ENCODE measurements at regions not wholly inside any gene's neighbourhood (a gene's known extent, or its start where the extent isn't known, plus 50 kb on each side); places are given as distances from the start of the nearest gene placed in this dataset.
"Not testable (repeated sequence)": the region's sequence is repeated elsewhere in the genome, so short reads cannot be mapped to it uniquely, and the experiment has no call there.

GRCh38 chr6:3913958-3914337 is 64.8 kb downstream of the FAM50B start:
- no peak overlapping the region for H3K27ac ChIP-seq
- DNase-seq, result peak in 1 of 7 donors; percentile 25
- 59 to 70% (median 66%) methylated on average over 4 of the region's 4 CpGs for WGBS, 4 donors
- no peak overlapping the region for H3K4me3 ChIP-seq
- H3K9me3 ChIP-seq (replicated peaks in 1 of 3), result no peaks in the 10 kb centered on the region
- no peak for TF ChIP-seq POLR2A (IDR thresholded peaks at IDR 0.05)
- TF ChIP-seq CTCF (IDR thresholded peaks at IDR 0.05), result no peak
- H3K36me3 ChIP-seq (replicated peaks in 1 of 2), result no peaks in the 10 kb centered on the region
- intact Hi-C loops (cut with DNase I), result no loop called here
- no peaks in the 10 kb centered on the region for H3K27me3 ChIP-seq
- peaks cover 3 to 5% of the 10 kb centered on the region in 2 donors for H3K4me1 ChIP-seq (replicated peaks in 1 of 2)

GRCh38 chr6:3915076-3915791 is 66.1 kb downstream of the FAM50B start:
- H3K27me3 ChIP-seq, result no peaks in the 10 kb centered on the region
- no peak for TF ChIP-seq POLR2A (IDR thresholded peaks at IDR 0.05)
- no peak for TF ChIP-seq CTCF (IDR thresholded peaks at IDR 0.05)
- no peaks in the 10 kb centered on the region for H3K9me3 ChIP-seq (replicated peaks in 1 of 3)
- DNase-seq, result peak in 1 of 7 donors; percentile 20
- intact Hi-C loops (cut with DNase I), result no loop called here
- peaks cover 3 to 5% of the 10 kb centered on the region in 2 donors for H3K4me1 ChIP-seq (replicated peaks in 1 of 2)
- H3K4me3 ChIP-seq, result no peak overlapping the region
- no peak overlapping the region for H3K27ac ChIP-seq
- H3K36me3 ChIP-seq (replicated peaks in 1 of 2), result no peaks in the 10 kb centered on the region
- 80 to 92% (median 86%) methylated on average over 9 of the region's 9 CpGs for WGBS, 4 donors

- intact Hi-C loops (cut with DNase I), result no loop called here
- H3K4me3 ChIP-seq, result no peak overlapping the region
- peaks cover 3% of the 10 kb centered on the region in 2 donors for H3K4me1 ChIP-seq (replicated peaks in 1 of 2)
- H3K9me3 ChIP-seq (replicated peaks in 1 of 3), result no peaks in the 10 kb centered on the region
- no peak overlapping the region for H3K27ac ChIP-seq
- TF ChIP-seq CTCF (IDR thresholded peaks at IDR 0.05), result no peak
- H3K27me3 ChIP-seq, result no peaks in the 10 kb centered on the region
- 49 to 60% (median 56%) methylated on average over 2 of the region's 2 CpGs for WGBS, 4 donors
- no peak for DNase-seq
- no peaks in the 10 kb centered on the region for H3K36me3 ChIP-seq (replicated peaks in 1 of 2)
Measured at GRCh38 chr6:3916211-3916610, 67.0 kb downstream of the FAM50B start.

- H3K4me1 ChIP-seq (replicated peaks in 1 of 2), result not testable (repeated sequence)
- WGBS, 4 donors, result 83 to 96% (median 92%) methylated on average over 4 of the region's 4 CpGs
Measured at GRCh38 chr6:3916749-3917148, 67.6 kb downstream of the FAM50B start.

GRCh38 chr6:3918469-3918868 is 69.3 kb downstream of the FAM50B start:
- WGBS, 4 donors, result 92 to 99% (median 95%) methylated on average over 5 of the region's 5 CpGs
- H3K36me3 ChIP-seq (replicated peaks in 1 of 2), result no peaks in the 10 kb centered on the region
- TF ChIP-seq CTCF (IDR thresholded peaks at IDR 0.05) (no peak), POLR2A (IDR thresholded peaks at IDR 0.05) (no peak)
- no peaks in the 10 kb centered on the region for H3K27me3 ChIP-seq
- H3K27ac ChIP-seq, result no peak overlapping the region
- peaks cover 0 to 1% of the 10 kb centered on the region in 2 donors for H3K4me1 ChIP-seq (replicated peaks in 1 of 2)
- intact Hi-C loops (cut with DNase I), result no loop called here
- DNase-seq, result no peak
- no peaks in the 10 kb centered on the region for H3K9me3 ChIP-seq (replicated peaks in 1 of 3)
- no peak overlapping the region for H3K4me3 ChIP-seq

More at GRCh38 chr6:3916749-3917148, 67.6 kb downstream of the FAM50B start:
- intact Hi-C loops (cut with DNase I); H3K9me3 ChIP-seq (replicated peaks in 1 of 3); H3K4me3 ChIP-seq; H3K27me3 ChIP-seq; H3K36me3 ChIP-seq (replicated peaks in 1 of 2); H3K27ac ChIP-seq: not testable (repeated sequence)
- DNase-seq, result peak in 1 of 7 donors; percentile 18

All from adrenal gland (tissue), 9 donors.